ENCODE measurements at regions not wholly inside any gene's neighbourhood (a gene's known extent, or its start where the extent isn't known, plus 50 kb on each side); places are given as distances from the start of the nearest gene placed in this dataset.

- Histone ChIP-seq H3K36me3 (replicated peaks in 1 of 2; ENCODE audit: control insufficient read depth in 1 of 2, insufficient read depth in 2 of 2, low read length in 1 of 2) (no peaks in the 10 kb centered on the region), H3K4me3 (ENCODE audit: low read depth in 2 of 2, low read length in 1 of 2) (no peak overlapping the region), H3K9ac (no peak overlapping the region), H3K9me2 (no peaks in the 10 kb centered on the region), H4K20me1 (ENCODE audit: insufficient read depth) (no peaks in the 10 kb centered on the region), H3K27ac (ENCODE audit: low read depth in 2 of 2, low read length in 1 of 2) (no peak overlapping the region), H2AFZ (ENCODE audit: low read depth) (no peak overlapping the region), H3K79me2 (ENCODE audit: insufficient read depth) (no peaks in the 10 kb centered on the region), H3K4me1 (ENCODE audit: control insufficient read depth in 1 of 2, insufficient read depth in 2 of 2, low read depth in 1 of 2, low read length in 1 of 2) (peaks cover 0 to 6% of the 10 kb centered on the region in 2 experiments; a peak in 1 of 4 replicates), H3K27me3 (ENCODE audit: insufficient read depth) (no peaks in the 10 kb centered on the region), H3K4me2 (no peak overlapping the region), H3F3A (replicated peaks; ENCODE audit: insufficient read depth) (no peaks in the 10 kb centered on the region), H3K9me3 (no peaks in the 10 kb centered on the region)
- CTCF ChIA-PET: no interaction called here
- DNase-seq: no peak
- TF ChIP-seq CTCF (IDR thresholded peaks at IDR 0.05) (no peak), RCOR1 (IDR thresholded peaks at IDR 0.05; ENCODE audit: low read length) (no peak), RFX5 (IDR thresholded peaks at IDR 0.05; ENCODE audit: low read length) (no peak), FOSL2 (IDR thresholded peaks at IDR 0.05; ENCODE audit: borderline replicate concordance, low read depth) (no peak), CHD2 (IDR thresholded peaks at IDR 0.05; ENCODE audit: low read length, partially characterized antibody) (no peak), FOXJ3 (CRISPR knock-in tag; IDR thresholded peaks at IDR 0.05) (no peak), MXI1 (IDR thresholded peaks at IDR 0.05; ENCODE audit: low read depth, low read length) (no peak), ZBTB33 (IDR thresholded peaks at IDR 0.05; ENCODE audit: borderline replicate concordance, low read depth) (no peak)
- POLR2A ChIA-PET: no interaction called here
- WGBS (ENCODE audit: low lambda C conversion rate): 60% methylated on average over 7 of the region's 7 CpGs
These were observed 302.1 kb downstream of the MAF start for GRCh38 chr16:79298476-79298875.

GRCh38 chr16:79297805-79298204 lies 302.7 kb downstream of the MAF start:
- Histone ChIP-seq H3K4me1 (ENCODE audit: control insufficient read depth in 1 of 2, insufficient read depth in 2 of 2, low read depth in 1 of 2, low read length in 1 of 2) (peaks cover 0 to 6% of the 10 kb centered on the region in 2 experiments; a peak in 1 of 4 replicates), H3K9me3 (no peaks in the 10 kb centered on the region), H3K27me3 (ENCODE audit: insufficient read depth) (no peaks in the 10 kb centered on the region), H3K79me2 (ENCODE audit: insufficient read depth) (no peaks in the 10 kb centered on the region), H3K9ac (no peak overlapping the region), H2AFZ (ENCODE audit: low read depth) (no peak overlapping the region), H4K20me1 (ENCODE audit: insufficient read depth) (no peaks in the 10 kb centered on the region), H3K9me2 (no peaks in the 10 kb centered on the region), H3K36me3 (replicated peaks in 1 of 2; ENCODE audit: control insufficient read depth in 1 of 2, insufficient read depth in 2 of 2, low read length in 1 of 2) (no peaks in the 10 kb centered on the region), H3K4me2 (no peak overlapping the region), H3K27ac (ENCODE audit: low read depth in 2 of 2, low read length in 1 of 2) (no peak overlapping the region), H3F3A (replicated peaks; ENCODE audit: insufficient read depth) (no peaks in the 10 kb centered on the region), H3K4me3 (ENCODE audit: low read depth in 2 of 2, low read length in 1 of 2) (no peak overlapping the region)
- 33% methylated on average over 2 of the region's 4 CpGs for WGBS (ENCODE audit: low lambda C conversion rate)
- POLR2A ChIA-PET: no interaction called here
- DNase-seq: no peak
- CTCF ChIA-PET: no interaction called here
- TF ChIP-seq ELF1 (IDR thresholded peaks at IDR 0.05): no peak
- TF ChIP-seq RCOR1 (IDR thresholded peaks at IDR 0.05; ENCODE audit: low read length): no peak
- TF ChIP-seq JUND (IDR thresholded peaks at IDR 0.05): no peak
- TF ChIP-seq MEF2A (IDR thresholded peaks at IDR 0.05; ENCODE audit: borderline replicate concordance, low read depth): no peak
- no peak for TF ChIP-seq TAF1 (IDR thresholded peaks at IDR 0.05; ENCODE audit: borderline replicate concordance, low read depth, low read length)
- no peak for TF ChIP-seq CTCF (IDR thresholded peaks at IDR 0.05)
- TF ChIP-seq EZH2phosphoT487 (IDR thresholded peaks at IDR 0.05; ENCODE audit: borderline replicate concordance, low read depth): no peak
- no peak for TF ChIP-seq MAX (IDR thresholded peaks at IDR 0.05; ENCODE audit: low read depth)
- TF ChIP-seq SMC3 (IDR thresholded peaks at IDR 0.05; ENCODE audit: low read depth, low read length): no peak
- TF ChIP-seq MXI1 (IDR thresholded peaks at IDR 0.05; ENCODE audit: low read depth, low read length): no peak
- no peak for TF ChIP-seq FOXM1 (IDR thresholded peaks at IDR 0.05; ENCODE audit: low read depth)
- TF ChIP-seq NRF1 (IDR thresholded peaks at IDR 0.05; ENCODE audit: low read depth, low read length): no peak
- no peak for TF ChIP-seq YY1 (IDR thresholded peaks at IDR 0.05; ENCODE audit: low read depth)
- TF ChIP-seq TCF12 (IDR thresholded peaks at IDR 0.05): no peak
- TF ChIP-seq FOXJ3 (CRISPR knock-in tag; IDR thresholded peaks at IDR 0.05): no peak
- no peak for TF ChIP-seq FOSL2 (IDR thresholded peaks at IDR 0.05; ENCODE audit: borderline replicate concordance, low read depth)

Measured in SK-N-SH (cell line).